Panc1 (cell line): ENCODE measurements at regions not wholly inside any gene's neighbourhood (a gene's known extent, or its start where the extent isn't known, plus 50 kb on each side); places are given as distances from the start of the nearest gene placed in this dataset.

Experiments
- ATAC-seq: fragments of 200-7000 bp; cut with Tn5 transposase; 2 replicates; pipeline ENCODE4 v1.9.1; 2020; ENCODE audit warnings: mild to moderate bottlenecking, moderate library complexity
- BruUV-seq: library from RNA; stranded (reverse); fragments of 400-500 nt; replicated peaks from 2 replicates; lab custom pipeline; 2021; lab: Mats Ljungman, UMichigan
- CTCF ChIA-PET: fragments of 300-600 bp; sonication (Branson Sonifier 250); formaldehyde crosslinking; loops from one replicate; lab custom pipeline; 2022; ENCODE audit warnings: antibody characterized with exemption; lab: Charles Lee
- POLR2A ChIA-PET: fragments of 300-600 bp; sonication (Branson Sonifier 250); formaldehyde crosslinking; loops from one replicate; lab custom pipeline; 2022; ENCODE audit warnings: antibody characterized with exemption; lab: Charles Lee
- DNase-seq: peaks from one replicate; pipeline ENCODE4 v3.0.0-alpha.2; 2010; ENCODE audit warnings: low read depth, low spot score
- H3K27ac ChIP-seq: 2 replicates; pipeline ENCODE4 v1.5.1; 2011; ENCODE audit warnings: mild to moderate bottlenecking, low read length, inconsistent platforms
- H3K27me3 ChIP-seq: fragments of 200-500 bp; sonication (Bioruptor generic); 2 replicates; pipeline ENCODE4 v1.6.0; 2014; ENCODE audit warnings: low read length, inconsistent platforms; ENCODE audit not compliant: control insufficient read depth, insufficient read depth
- H3K36me3 ChIP-seq: fragments of 200-500 bp; sonication (Bioruptor generic); 2 replicates; pipeline ENCODE4 v1.5.1; 2014; ENCODE audit warnings: inconsistent platforms, mild to moderate bottlenecking, low read length, moderate library complexity; ENCODE audit not compliant: control insufficient read depth, insufficient read depth
- H3K4me1 ChIP-seq: 2 replicates; pipeline ENCODE4 v1.5.1; 2011; ENCODE audit warnings: inconsistent platforms, mild to moderate bottlenecking, low read length, moderate library complexity; ENCODE audit not compliant: control insufficient read depth, insufficient read depth
- H3K4me3 ChIP-seq, 2 experiments: 2 replicates each; pipeline ENCODE4 v1.5.1; 2011 to 2012; ENCODE audit warnings: low read depth in 2 of 2, low read length in 2 of 2, mild to moderate bottlenecking in 2 of 2, inconsistent platforms in 1 of 2, moderate library complexity in 1 of 2
- H3K9me3 ChIP-seq: fragments of 200-500 bp; sonication (Bioruptor generic); 2 replicates; pipeline ENCODE4 v1.5.1; 2014; ENCODE audit warnings: low read depth, mild to moderate bottlenecking, inconsistent platforms, low read length, moderate library complexity; ENCODE audit not compliant: control insufficient read depth, insufficient read depth
- CTCF ChIP-seq: fragments of 450-650 bp; IDR thresholded peaks from 2 replicates; pipeline ENCODE4 v1.5.1; 2017; ENCODE audit warnings: mild to moderate bottlenecking
- POLR2AphosphoS5 ChIP-seq: IDR thresholded peaks from 2 replicates; pipeline ENCODE4 v1.6.1; 2012; ENCODE audit warnings: mild to moderate bottlenecking, low read depth, low read length, moderate library complexity
- REST ChIP-seq, 2 experiments: IDR thresholded peaks; 2 replicates each; pipeline ENCODE4 v1.6.1; 2011 to 2012; ENCODE audit warnings: low read depth in 2 of 2, control low read depth in 1 of 2, low read length in 1 of 2, mild to moderate bottlenecking in 1 of 2, moderate library complexity in 1 of 2; ENCODE audit not compliant: insufficient read depth in 1 of 2
- SIN3A ChIP-seq: IDR thresholded peaks from 2 replicates; pipeline ENCODE4 v1.6.1; 2012; ENCODE audit warnings: low read depth, mild to moderate bottlenecking, low read length, moderate library complexity, borderline replicate concordance; ENCODE audit not compliant: insufficient read depth
- TCF7L2 ChIP-seq: IDR thresholded peaks from 2 replicates; pipeline ENCODE4 v1.6.1; 2011; ENCODE audit warnings: mild to moderate bottlenecking, low read depth, low read length, inconsistent platforms
- in situ Hi-C: cut with HindIII; loops from 2 replicates; pipeline ENCODE4 v1.10.0; 2016; ENCODE audit warnings: low sequenced_read_pairs, low pct_unique_long_range_greater_than_20kb
- intact Hi-C: fragments of 100-400 bp; cut with micrococcal nuclease; formaldehyde crosslinking; loops from one replicate; pipeline ENCODE4 v1.10.0; 2022; ENCODE audit not compliant: unreplicated experiment

- ChIA-PET CTCF (interaction anchor here (0.6 kb wide), 1 partner anchor 254 kb away, joined by 3 read pairs; no protein-coding TSS in a partner anchor), POLR2A (no interaction called here)
- Histone ChIP-seq H3K9me3 (no peaks in the 10 kb centered on the region), H3K27ac (no peak overlapping the region), H3K27me3 (no peaks in the 10 kb centered on the region), H3K4me3 (no peak overlapping the region), H3K36me3 (no peaks in the 10 kb centered on the region), H3K4me1 (no peaks in the 10 kb centered on the region)
- DNase-seq (no peak), ATAC-seq (no peak)
- TF ChIP-seq SIN3A (no peak), TCF7L2 (no peak), CTCF (no peak), REST (IDR thresholded peaks at IDR 0.05; ENCODE audit: insufficient read depth in 1 of 2, low read depth in 2 of 2, low read length in 1 of 2) (no peak), POLR2AphosphoS5 (no peak)
- intact Hi-C loops: no loop called here
- BruUV-seq: no TSS peak
- in situ Hi-C loops: no loop called here
Measured at GRCh38 chr9:84166891-84167290, 173.7 kb downstream of the SLC28A3 start.

- Histone ChIP-seq H3K27me3 (no peaks in the 10 kb centered on the region), H3K4me3 (no peak overlapping the region), H3K9me3 (no peaks in the 10 kb centered on the region), H3K27ac (no peak overlapping the region), H3K4me1 (no peaks in the 10 kb centered on the region), H3K36me3 (no peaks in the 10 kb centered on the region)
- CTCF ChIA-PET: no interaction called here
- POLR2A ChIA-PET: interaction anchor here (0.5 kb wide), 1 partner anchor 192 kb away, joined by 5 read pairs; no protein-coding TSS in a partner anchor
- ATAC-seq: no peak
- in situ Hi-C loops (no loop called here), intact Hi-C loops (no loop called here)
- no TSS peak for BruUV-seq
- no peak for DNase-seq
- no peak for TF ChIP-seq POLR2AphosphoS5
- TF ChIP-seq TCF7L2: no peak
- no peak for TF ChIP-seq REST (IDR thresholded peaks at IDR 0.05; ENCODE audit: insufficient read depth in 1 of 2, low read depth in 2 of 2, low read length in 1 of 2)
- no peak for TF ChIP-seq CTCF
- TF ChIP-seq SIN3A: no peak
Measured at GRCh38 chr9:84169240-84169639, 171.3 kb downstream of the SLC28A3 start.
